Kidney epithelial cell (primary cell): ENCODE measurements at regions not wholly inside any gene's neighbourhood (a gene's known extent, or its start where the extent isn't known, plus 50 kb on each side); places are given as distances from the start of the nearest gene placed in this dataset.

ENCODE experiments used
- DNase-seq: peaks from one replicate; pipeline ENCODE4 v3.0.0-alpha.2; 2010; ENCODE audit warnings: low read depth
- H3K27me3 ChIP-seq: 2 replicates; pipeline ENCODE4 v1.6.0; 2011; ENCODE audit warnings: low read length; ENCODE audit not compliant: control insufficient read depth, insufficient read depth
- H3K36me3 ChIP-seq: 2 replicates; pipeline ENCODE4 v1.5.1; 2011; ENCODE audit warnings: low read length; ENCODE audit not compliant: control insufficient read depth, insufficient read depth
- H3K4me3 ChIP-seq: 2 replicates; pipeline ENCODE4 v1.5.1; 2011; ENCODE audit warnings: low read depth, mild to moderate bottlenecking, control low read depth, low read length
- TF ChIP-seq, protein P1 (sequence below): IDR thresholded peaks from 2 replicates; pipeline ENCODE4 v1.5.1; 2011; ENCODE audit warnings: mild to moderate bottlenecking, moderate library complexity, low read length, control low read depth, inconsistent platforms; ENCODE audit not compliant: insufficient read depth, poor library complexity, severe bottlenecking

GRCh38 chr7:10120936-10121335, 852.7 kb upstream of the PHF14 start:
- no peaks in the 10 kb centered on the region for H3K27me3 ChIP-seq
- no peak overlapping the region for H3K4me3 ChIP-seq
- no peak for DNase-seq
- H3K36me3 ChIP-seq = no peaks in the 10 kb centered on the region
- TF ChIP-seq, protein P1, sequence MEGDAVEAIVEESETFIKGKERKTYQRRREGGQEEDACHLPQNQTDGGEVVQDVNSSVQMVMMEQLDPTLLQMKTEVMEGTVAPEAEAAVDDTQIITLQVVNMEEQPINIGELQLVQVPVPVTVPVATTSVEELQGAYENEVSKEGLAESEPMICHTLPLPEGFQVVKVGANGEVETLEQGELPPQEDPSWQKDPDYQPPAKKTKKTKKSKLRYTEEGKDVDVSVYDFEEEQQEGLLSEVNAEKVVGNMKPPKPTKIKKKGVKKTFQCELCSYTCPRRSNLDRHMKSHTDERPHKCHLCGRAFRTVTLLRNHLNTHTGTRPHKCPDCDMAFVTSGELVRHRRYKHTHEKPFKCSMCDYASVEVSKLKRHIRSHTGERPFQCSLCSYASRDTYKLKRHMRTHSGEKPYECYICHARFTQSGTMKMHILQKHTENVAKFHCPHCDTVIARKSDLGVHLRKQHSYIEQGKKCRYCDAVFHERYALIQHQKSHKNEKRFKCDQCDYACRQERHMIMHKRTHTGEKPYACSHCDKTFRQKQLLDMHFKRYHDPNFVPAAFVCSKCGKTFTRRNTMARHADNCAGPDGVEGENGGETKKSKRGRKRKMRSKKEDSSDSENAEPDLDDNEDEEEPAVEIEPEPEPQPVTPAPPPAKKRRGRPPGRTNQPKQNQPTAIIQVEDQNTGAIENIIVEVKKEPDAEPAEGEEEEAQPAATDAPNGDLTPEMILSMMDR = no peak

DNA sequence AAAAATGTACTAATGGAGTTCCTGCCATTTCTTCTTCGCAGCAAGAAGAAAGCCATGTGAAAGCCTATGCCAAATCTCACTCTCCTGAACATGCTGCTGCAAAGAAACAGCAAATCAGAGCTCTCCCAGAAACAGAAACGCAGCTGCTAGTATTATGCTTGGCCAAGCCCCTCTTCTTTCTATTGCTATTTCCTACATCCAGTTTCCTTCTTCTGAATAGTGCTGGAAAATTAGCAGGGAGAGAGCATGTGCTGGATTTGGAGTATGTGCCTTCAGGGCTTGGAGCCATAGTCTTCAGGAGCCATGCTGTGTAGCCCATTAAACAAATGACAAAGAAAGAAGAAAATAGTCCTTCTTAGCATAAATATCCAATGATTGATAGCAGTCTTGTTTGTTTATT, 852.0 kb upstream of the PHF14 start:
- TF ChIP-seq, protein P1 = no peak
- no peaks in the 10 kb centered on the region for H3K27me3 ChIP-seq

DNA sequence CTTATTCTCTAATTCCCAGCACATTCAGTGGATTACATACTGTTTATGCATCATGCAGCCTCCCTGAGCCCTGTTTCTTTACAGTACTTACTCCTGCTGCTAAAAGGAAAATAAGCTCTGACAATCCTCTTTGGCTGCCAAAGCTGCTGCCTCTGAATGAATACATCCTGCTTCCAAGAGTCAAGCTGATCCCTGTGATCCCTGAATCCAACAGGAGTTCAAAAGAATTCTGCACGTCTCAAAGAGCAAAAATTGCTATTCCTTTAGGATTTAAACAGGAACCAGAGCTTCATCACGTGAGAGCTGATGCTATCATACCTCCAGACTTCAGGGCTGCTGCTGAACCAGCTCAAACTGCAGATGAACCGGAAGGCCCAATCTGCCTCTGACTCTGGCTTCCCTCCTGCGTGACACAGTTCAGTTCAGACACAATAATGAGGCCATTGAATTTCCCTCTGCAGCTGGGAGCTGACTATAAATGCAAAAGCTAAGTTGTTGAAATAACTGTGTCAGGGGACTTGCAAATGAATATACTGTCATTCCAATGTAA, 851.0 kb upstream of the PHF14 start:
- TF ChIP-seq, protein P1 = no peak
- Histone ChIP-seq H3K4me3 (no peak overlapping the region), H3K27me3 (no peaks in the 10 kb centered on the region), H3K36me3 (no peaks in the 10 kb centered on the region)
- no peak for DNase-seq

More for the DNA sequence above, 852.0 kb upstream of the PHF14 start:
- H3K36me3 ChIP-seq = no peaks in the 10 kb centered on the region
- DNase-seq = no peak
- no peak overlapping the region for H3K4me3 ChIP-seq

GRCh38 chr7:10128748-10129147, 844.9 kb upstream of the PHF14 start:
- no peak for DNase-seq
- TF ChIP-seq, protein P1 = peak; percentile 55

GRCh38 chr7:10138087-10138854, 835.4 kb upstream of the PHF14 start:
- Histone ChIP-seq H3K27me3 (no peaks in the 10 kb centered on the region), H3K36me3 (no peaks in the 10 kb centered on the region), H3K4me3 (no peak overlapping the region)
- TF ChIP-seq, protein P1 = no peak
- DNase-seq = no peak

More at GRCh38 chr7:10128748-10129147, 844.9 kb upstream of the PHF14 start:
- no peak overlapping the region for H3K4me3 ChIP-seq
- no peaks in the 10 kb centered on the region for H3K36me3 ChIP-seq
- H3K27me3 ChIP-seq = no peaks in the 10 kb centered on the region

DNA sequence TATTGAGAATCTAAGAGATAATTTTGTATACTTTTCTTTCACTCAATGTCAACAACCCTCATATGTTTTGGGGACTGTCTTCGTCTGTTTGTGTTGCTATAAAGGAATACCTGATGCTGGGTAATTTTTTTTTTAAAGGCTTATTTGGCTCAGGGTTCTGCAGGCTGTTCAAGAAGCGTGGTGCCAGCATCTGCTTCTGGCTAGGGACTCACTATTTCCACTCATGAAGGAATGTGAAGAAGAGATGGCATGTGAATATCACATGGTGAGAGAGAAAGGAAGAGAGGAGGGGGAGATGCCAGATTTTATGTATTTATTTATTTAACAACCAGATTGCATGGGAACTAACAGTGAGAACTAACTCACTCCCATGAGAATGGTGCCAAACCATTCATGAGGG, 827.4 kb upstream of the PHF14 start:
- DNase-seq = no peak
- Histone ChIP-seq H3K36me3 (no peaks in the 10 kb centered on the region), H3K4me3 (no peak overlapping the region), H3K27me3 (no peaks in the 10 kb centered on the region)
- TF ChIP-seq, protein P1 = no peak
